Activated CD4-positive, alpha-beta T cell treated with anti-CD3 and anti-CD28 coated beads, Interleukin-2, Interleukin-6, amounts not matched to agents 100 ng/mL and 50 ng/mL, durations not matched to agents 16 hours and 8 hours (primary cell): ENCODE measurements at regions not wholly inside any gene's neighbourhood (a gene's known extent, or its start where the extent isn't known, plus 50 kb on each side); places are given as distances from the start of the nearest gene placed in this dataset.

Experiments
- DNase-seq: peaks from one replicate; pipeline ENCODE4 v3.0.0-alpha.2; 2020

GRCh38 chr2:83516503-83516902 lies 942.6 kb downstream of the SUCLG1 start:
- DNase-seq = no peak

GRCh38 chr2:83487451-83487850 lies 971.6 kb downstream of the SUCLG1 start:
- no peak for DNase-seq

GRCh38 chr2:83481436-83481835 lies 977.6 kb downstream of the SUCLG1 start:
- DNase-seq = no peak

GRCh38 chr2:83478037-83478436 lies 981.0 kb downstream of the SUCLG1 start:
- no peak for DNase-seq

GRCh38 chr2:83475371-83475770 lies 983.7 kb downstream of the SUCLG1 start:
- no peak for DNase-seq

- DNase-seq = no peak
These were observed 987.4 kb downstream of the SUCLG1 start for GRCh38 chr2:83471655-83472054.

GRCh38 chr2:83470928-83471327 lies 988.2 kb downstream of the SUCLG1 start:
- no peak for DNase-seq

- DNase-seq = no peak
These were observed 994.6 kb downstream of the SUCLG1 start for GRCh38 chr2:83464444-83464843.

GRCh38 chr2:83462881-83463280 lies 996.2 kb downstream of the SUCLG1 start:
- no peak for DNase-seq

GRCh38 chr2:83461135-83461534 lies 997.9 kb downstream of the SUCLG1 start:
- DNase-seq = no peak

- no peak for DNase-seq
These were observed 999.6 kb downstream of the SUCLG1 start for GRCh38 chr2:83459456-83459855.

GRCh38 chr2:83435989-83436388 lies 1023.1 kb downstream of the SUCLG1 start:
- no peak for DNase-seq

GRCh38 chr2:83420993-83421392 lies 1038.1 kb downstream of the SUCLG1 start:
- no peak for DNase-seq

- no peak for DNase-seq
These were observed 1064.8 kb downstream of the SUCLG1 start for GRCh38 chr2:83394134-83394904.

GRCh38 chr2:83388804-83389203 lies 1070.3 kb downstream of the SUCLG1 start:
- no peak for DNase-seq

- no peak for DNase-seq
These were observed 1072.5 kb downstream of the SUCLG1 start for GRCh38 chr2:83386549-83386948.

GRCh38 chr2:83378921-83379320 lies 1080.2 kb downstream of the SUCLG1 start:
- DNase-seq = no peak

GRCh38 chr2:83376731-83377130 lies 1082.3 kb downstream of the SUCLG1 start:
- no peak for DNase-seq

GRCh38 chr2:83370419-83370762 lies 1088.7 kb downstream of the SUCLG1 start:
- no peak for DNase-seq

- no peak for DNase-seq
These were observed 1089.3 kb downstream of the SUCLG1 start for GRCh38 chr2:83369601-83370418.

- no peak for DNase-seq
These were observed 1090.2 kb downstream of the SUCLG1 start for GRCh38 chr2:83368916-83369315.

GRCh38 chr2:83368461-83368860 lies 1090.6 kb downstream of the SUCLG1 start:
- DNase-seq = no peak

GRCh38 chr2:83365476-83365875 lies 1093.6 kb downstream of the SUCLG1 start:
- DNase-seq = no peak

GRCh38 chr2:83364264-83364663 lies 1094.8 kb downstream of the SUCLG1 start:
- DNase-seq = no peak
